GM18951 (cell line): ENCODE measurements at regions not wholly inside any gene's neighbourhood (a gene's known extent, or its start where the extent isn't known, plus 50 kb on each side); places are given as distances from the start of the nearest gene placed in this dataset.
"Not testable (repeated sequence)": the region's sequence is repeated elsewhere in the genome, so short reads cannot be mapped to it uniquely, and the experiment has no call there.

Source experiments
- POLR2A ChIP-seq: IDR thresholded peaks from 4 replicates; pipeline ENCODE4 v1.6.1; 2011; ENCODE audit warnings: mild to moderate bottlenecking; ENCODE audit not compliant: insufficient read length, insufficient read depth; ENCODE audit errors: extremely low read depth
- in situ Hi-C: fragments of 300-500 bp; cut with MboI; formaldehyde crosslinking; loops from one replicate; pipeline ENCODE4 v1.12.0; 2022; ENCODE audit warnings: low sequenced_read_pairs, mixed read lengths, inconsistent platforms; ENCODE audit not compliant: unreplicated experiment

- in situ Hi-C loops = not testable (repeated sequence)
These were observed 53.4 kb upstream of the MED14 start for GRCh38 chrX:40788698-40789097.

GRCh38 chrX:40792433-40792832 is 57.1 kb upstream of the MED14 start:
- TF ChIP-seq POLR2A = no peak
- in situ Hi-C loops = loop anchor here (10.0 kb wide), 2 partner anchors 138 to 248 kb away; no protein-coding TSS in a partner anchor

- in situ Hi-C loops = loop anchor here (10.0 kb wide), 2 partner anchors 140 to 250 kb away; no protein-coding TSS in a partner anchor
These were observed 59.4 kb upstream of the MED14 start for GRCh38 chrX:40794829-40795130.

GRCh38 chrX:40799745-40800144 is 64.4 kb upstream of the MED14 start:
- in situ Hi-C loops = loop anchor here (10.0 kb wide), 2 partner anchors 145 to 255 kb away; no protein-coding TSS in a partner anchor

- TF ChIP-seq POLR2A = no peak
- in situ Hi-C loops = no loop called here
These were observed 70.1 kb upstream of the MED14 start for GRCh38 chrX:40805404-40805803.

- in situ Hi-C loops = no loop called here
- no peak for TF ChIP-seq POLR2A
These were observed 71.3 kb upstream of the MED14 start for GRCh38 chrX:40806513-40807220.

GRCh38 chrX:40807384-40807783 is 72.0 kb upstream of the MED14 start:
- no peak for TF ChIP-seq POLR2A
- in situ Hi-C loops = no loop called here

GRCh38 chrX:40808203-40808602 is 72.9 kb upstream of the MED14 start:
- TF ChIP-seq POLR2A = no peak
- in situ Hi-C loops = no loop called here

- TF ChIP-seq POLR2A = no peak
- in situ Hi-C loops = no loop called here
These were observed 73.9 kb upstream of the MED14 start for GRCh38 chrX:40809210-40809609.

GRCh38 chrX:40815045-40815444 is 79.7 kb upstream of the MED14 start:
- in situ Hi-C loops = not testable (repeated sequence)

- in situ Hi-C loops = no loop called here
- TF ChIP-seq POLR2A = no peak
These were observed 81.6 kb upstream of the MED14 start for GRCh38 chrX:40816906-40817305.

GRCh38 chrX:40818236-40818635 is 82.9 kb upstream of the MED14 start:
- in situ Hi-C loops = no loop called here
- TF ChIP-seq POLR2A = no peak

GRCh38 chrX:40821780-40822179 is 86.4 kb upstream of the MED14 start:
- in situ Hi-C loops = no loop called here
- no peak for TF ChIP-seq POLR2A

GRCh38 chrX:40827331-40827730 is 92.0 kb upstream of the MED14 start:
- no peak for TF ChIP-seq POLR2A
- in situ Hi-C loops = no loop called here

GRCh38 chrX:40831750-40832149 is 96.4 kb upstream of the MED14 start:
- in situ Hi-C loops = no loop called here
- no peak for TF ChIP-seq POLR2A

- in situ Hi-C loops = no loop called here
These were observed 97.4 kb upstream of the MED14 start for GRCh38 chrX:40832723-40833122.

More at GRCh38 chrX:40832723-40833122, 97.4 kb upstream of the MED14 start:
- TF ChIP-seq POLR2A = no peak
